ENCODE measurements at regions not wholly inside any gene's neighbourhood (a gene's known extent, or its start where the extent isn't known, plus 50 kb on each side); places are given as distances from the start of the nearest gene placed in this dataset.

GRCh38 chr18:65422544-65423136, 328.2 kb upstream of the CDH7 start:
- no peak overlapping the region for H3K4me2 ChIP-seq
- 5% methylated on average over 2 of the region's 2 CpGs for WGBS (ENCODE audit: missing lambda C conversion rate)
- DNase-seq (ENCODE audit: low read depth in 1 of 2, low spot score in 1 of 2) (no peak), FAIRE-seq (no peak), ATAC-seq (no peak)
- ChIA-PET POLR2A (no interaction called here), CTCF (interaction anchor here (0.7 kb wide), 1 partner anchor 22 kb away, joined by 3 read pairs; no protein-coding TSS in a partner anchor)
- no peaks in the 10 kb centered on the region for H3K4me1 ChIP-seq
- no peaks in the 10 kb centered on the region for H3K9me3 ChIP-seq
- no peak overlapping the region for H3K4me3 ChIP-seq
- H3K27ac ChIP-seq = no peak overlapping the region
- TF ChIP-seq TP53 (CRISPR knock-in tag; IDR thresholded peaks at IDR 0.05) (no peak), E2F6 (IDR thresholded peaks at IDR 0.05; ENCODE audit: borderline replicate concordance, low read depth) (no peak), EHMT2 (IDR thresholded peaks at IDR 0.05; ENCODE audit: low read depth) (no peak), RCOR1 (IDR thresholded peaks at IDR 0.05; ENCODE audit: low read depth, low read length) (no peak), CBX8 (IDR thresholded peaks at IDR 0.05) (no peak), TFCP2L1 (CRISPR knock-in tag; IDR thresholded peaks at IDR 0.05) (no peak), EP300 (IDR thresholded peaks at IDR 0.05) (no peak), MAFK (IDR thresholded peaks at IDR 0.05; ENCODE audit: partially characterized antibody) (no peak), CHD2 (IDR thresholded peaks at IDR 0.05; ENCODE audit: low read length, partially characterized antibody) (no peak), HOXA7 (CRISPR knock-in tag; IDR thresholded peaks at IDR 0.05) (no peak), KDM1A (IDR thresholded peaks at IDR 0.05; ENCODE audit: low read depth) (no peak), SMC3 (IDR thresholded peaks at IDR 0.05) (no peak)

- POLR2A ChIA-PET = no interaction called here
- Histone ChIP-seq H3K9me3 (no peaks in the 10 kb centered on the region), H3K27ac (no peak overlapping the region), H3K4me2 (no peak overlapping the region), H3K4me1 (no peaks in the 10 kb centered on the region), H3K4me3 (no peak overlapping the region)
- no peak for ATAC-seq
- no peak for DNase-seq (ENCODE audit: low read depth in 1 of 2, low spot score in 1 of 2)
- CTCF ChIA-PET = no interaction called here
- TF ChIP-seq EP300 (IDR thresholded peaks at IDR 0.05) = no peak
- no peak for TF ChIP-seq HOXB5 (CRISPR knock-in tag; IDR thresholded peaks at IDR 0.05)
- no peak for TF ChIP-seq HOXA7 (CRISPR knock-in tag; IDR thresholded peaks at IDR 0.05)
- no peak for FAIRE-seq
Measured at GRCh38 chr18:65415098-65415497, 335.7 kb upstream of the CDH7 start.

- Histone ChIP-seq H3K4me2 (no peak overlapping the region), H3K4me1 (no peaks in the 10 kb centered on the region), H3K9me3 (no peaks in the 10 kb centered on the region), H3K27ac (no peak overlapping the region), H3K4me3 (no peak overlapping the region)
- DNase-seq (ENCODE audit: low read depth in 1 of 2, low spot score in 1 of 2) (no peak), ATAC-seq (no peak), FAIRE-seq (no peak)
- WGBS (ENCODE audit: missing lambda C conversion rate) = 0% methylated on average over 1 of the region's 1 CpG
- ChIA-PET CTCF (no interaction called here), POLR2A (no interaction called here)
- TF ChIP-seq TFCP2L1 (CRISPR knock-in tag; IDR thresholded peaks at IDR 0.05) (no peak), REST (IDR thresholded peaks at IDR 0.05) (no peak), CHD2 (IDR thresholded peaks at IDR 0.05; ENCODE audit: low read length, partially characterized antibody) (no peak), RCOR1 (IDR thresholded peaks at IDR 0.05; ENCODE audit: low read depth, low read length) (no peak), ZSCAN20 (CRISPR knock-in tag; IDR thresholded peaks at IDR 0.05) (no peak), ZNF302 (CRISPR knock-in tag; IDR thresholded peaks at IDR 0.05) (no peak), BHLHE40 (IDR thresholded peaks at IDR 0.05; ENCODE audit: low read depth, low read length) (no peak), ZFP36 (IDR thresholded peaks at IDR 0.05; ENCODE audit: borderline replicate concordance, partially characterized antibody) (no peak), ZC3H11A (IDR thresholded peaks at IDR 0.05) (no peak), HDAC2 (IDR thresholded peaks at IDR 0.05) (no peak), RARB (CRISPR knock-in tag; IDR thresholded peaks at IDR 0.05) (no peak)
Measured at GRCh38 chr18:65414501-65414900, 336.3 kb upstream of the CDH7 start.
